GM19240 (cell line): ENCODE measurements at regions not wholly inside any gene's neighbourhood (a gene's known extent, or its start where the extent isn't known, plus 50 kb on each side); places are given as distances from the start of the nearest gene placed in this dataset.

ENCODE experiments used
- DNase-seq: peaks from one replicate; pipeline ENCODE4 v3.0.0; 2011; ENCODE audit warnings: low spot score; ENCODE audit not compliant: insufficient read length

DNA sequence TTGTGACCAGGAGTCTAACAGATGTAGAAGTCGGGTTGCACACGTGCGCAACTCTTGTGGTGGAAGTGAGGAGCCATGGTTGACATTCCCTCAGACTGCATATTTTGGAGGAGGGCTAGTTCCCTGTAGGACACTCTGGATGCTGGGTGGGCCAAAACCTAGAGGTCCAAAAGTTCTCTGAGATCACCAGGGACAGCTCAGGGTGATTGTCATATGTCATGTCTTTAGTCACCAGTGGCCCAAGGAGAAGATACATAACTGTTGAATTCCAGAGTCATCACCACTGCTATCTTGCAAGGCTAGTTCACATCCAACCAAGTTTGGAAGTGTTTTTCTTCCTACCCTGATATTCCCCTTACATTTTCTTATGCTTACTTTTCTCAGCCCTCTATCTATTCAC lies 95.2 kb upstream of the C3orf80 start:
- no peak for DNase-seq

DNA sequence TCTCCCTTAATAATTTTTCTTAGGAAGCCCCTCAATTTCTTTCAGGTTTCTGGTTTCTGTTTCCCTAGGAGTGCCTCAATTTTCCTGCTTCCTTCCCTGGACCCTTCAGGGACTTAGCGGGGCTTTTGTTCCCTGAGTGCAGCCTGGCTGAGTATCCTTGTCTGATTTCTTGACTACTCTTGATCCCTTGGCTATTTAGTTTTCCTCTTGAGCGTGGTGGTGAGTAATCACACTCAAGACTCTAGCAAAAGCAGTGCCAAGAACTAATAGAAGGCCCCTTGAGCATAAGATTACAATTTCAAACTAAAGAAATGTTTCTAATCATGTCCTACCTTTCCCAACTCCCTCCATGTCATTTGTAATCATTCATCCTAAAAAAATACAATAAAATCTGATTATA lies 94.3 kb upstream of the C3orf80 start:
- DNase-seq = no peak

DNA sequence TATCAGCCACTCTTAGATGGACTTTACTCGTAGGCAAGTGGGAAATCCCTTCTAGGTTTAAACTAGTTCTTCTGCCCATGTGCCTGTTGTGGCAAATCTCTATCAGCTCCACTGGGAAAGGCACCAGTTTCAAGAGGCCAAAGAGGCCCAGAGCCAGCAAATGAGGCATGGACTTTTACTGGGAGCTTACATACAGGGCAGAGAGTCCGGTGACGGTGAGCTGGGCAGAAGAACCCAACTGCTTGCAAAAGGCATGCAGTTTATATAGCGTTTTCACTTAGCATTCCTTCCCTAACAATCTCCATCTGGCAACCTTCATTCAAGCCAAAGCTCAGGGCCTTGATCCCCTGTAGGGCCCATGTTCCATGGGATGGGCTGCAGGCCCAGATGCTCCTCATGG lies 93.0 kb upstream of the C3orf80 start:
- DNase-seq = no peak

DNA sequence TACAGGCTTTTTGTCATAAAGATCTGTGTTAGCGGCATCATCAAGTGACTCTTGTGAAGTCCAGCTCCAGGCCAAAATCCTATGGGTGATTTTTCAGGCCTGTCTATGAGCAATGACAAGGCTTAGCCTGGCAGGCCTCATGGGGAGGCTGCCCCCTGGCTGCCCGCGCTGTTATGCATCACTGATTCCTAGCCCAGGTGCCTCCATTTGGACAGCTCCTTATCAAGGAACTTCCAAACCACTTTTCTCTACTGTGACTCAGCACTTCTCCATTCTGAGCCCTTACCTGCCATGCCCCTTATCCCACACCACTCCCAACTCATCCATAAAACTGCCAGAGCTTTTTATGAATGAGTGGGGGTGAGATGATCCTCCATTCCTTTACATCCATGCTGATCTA lies 91.5 kb upstream of the C3orf80 start:
- DNase-seq = no peak

DNA sequence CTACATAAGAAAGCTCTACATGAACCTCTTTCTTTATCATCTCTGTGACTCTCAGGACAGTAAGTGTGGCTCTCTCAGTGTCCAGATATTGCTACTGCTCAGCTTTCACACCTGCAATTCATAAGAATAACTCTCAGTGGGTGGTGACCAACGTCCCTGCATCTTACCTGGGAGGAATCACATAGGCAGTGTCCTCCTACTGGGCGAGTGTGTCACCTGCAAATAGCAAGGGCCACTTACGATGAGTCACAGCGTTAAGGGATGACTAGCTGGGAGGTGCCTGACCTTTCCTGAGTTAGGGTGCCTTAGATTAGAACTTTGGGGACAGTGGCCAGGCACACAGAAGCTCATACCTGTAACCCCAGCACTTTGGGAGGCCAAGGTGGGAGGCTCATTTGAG lies 90.8 kb upstream of the C3orf80 start:
- DNase-seq = no peak

DNA sequence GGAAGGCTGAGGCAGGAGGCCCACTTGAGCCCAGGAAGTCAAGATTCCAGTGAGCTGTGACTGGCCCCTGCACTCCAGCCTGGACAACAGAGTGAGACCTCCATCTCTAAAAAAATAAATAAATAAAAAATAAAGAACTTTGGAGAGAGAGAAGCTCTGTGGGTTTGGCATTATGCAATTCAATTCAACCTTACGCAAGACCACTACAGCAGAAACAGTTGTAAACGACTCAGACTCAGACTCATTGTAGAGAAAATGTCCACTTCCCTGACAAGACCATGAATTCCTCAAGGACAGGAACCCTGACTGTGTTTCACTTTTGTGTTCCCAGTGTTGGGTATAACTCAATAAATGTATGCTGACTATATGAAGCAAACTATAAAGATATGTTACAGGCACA lies 90.3 kb upstream of the C3orf80 start:
- DNase-seq = no peak

DNA sequence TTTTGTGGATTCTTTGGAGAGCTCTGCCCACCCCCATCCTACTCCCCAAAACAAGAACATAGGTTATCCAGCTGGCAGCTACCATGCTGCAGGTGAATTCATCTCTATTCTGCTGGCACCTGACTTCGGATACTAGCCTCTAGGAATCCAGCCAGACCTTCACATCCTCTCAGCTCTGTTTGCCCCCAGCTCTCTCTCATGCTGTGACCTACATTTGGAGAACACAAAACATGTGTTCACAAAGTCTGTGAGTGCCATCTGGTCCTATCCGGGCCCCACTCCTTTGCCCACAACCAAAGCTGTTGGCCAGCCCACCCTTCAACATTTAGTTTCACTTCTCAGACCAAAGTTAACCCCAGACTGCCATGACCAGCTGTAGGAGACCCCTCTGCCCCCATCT lies 89.4 kb upstream of the C3orf80 start:
- DNase-seq = no peak

DNA sequence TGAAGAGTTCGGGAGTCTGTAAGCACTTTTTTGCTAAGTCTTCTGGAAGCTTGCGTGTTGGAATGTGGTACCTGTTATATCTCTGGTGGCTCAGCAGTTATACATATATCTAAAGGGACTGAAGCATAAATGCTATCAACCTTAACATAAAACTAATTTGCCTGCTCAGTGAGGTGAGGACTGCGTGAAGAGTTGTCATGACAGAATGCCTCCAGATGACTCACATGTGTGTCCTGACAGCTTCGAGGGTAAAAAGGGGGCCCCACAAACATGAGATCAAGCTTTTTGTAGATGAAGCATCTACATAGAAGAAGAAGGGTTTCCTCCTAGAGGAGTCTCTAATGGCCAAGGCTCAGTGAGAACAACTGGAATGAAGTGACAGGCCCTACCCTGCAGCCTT lies 88.8 kb upstream of the C3orf80 start:
- no peak for DNase-seq

DNA sequence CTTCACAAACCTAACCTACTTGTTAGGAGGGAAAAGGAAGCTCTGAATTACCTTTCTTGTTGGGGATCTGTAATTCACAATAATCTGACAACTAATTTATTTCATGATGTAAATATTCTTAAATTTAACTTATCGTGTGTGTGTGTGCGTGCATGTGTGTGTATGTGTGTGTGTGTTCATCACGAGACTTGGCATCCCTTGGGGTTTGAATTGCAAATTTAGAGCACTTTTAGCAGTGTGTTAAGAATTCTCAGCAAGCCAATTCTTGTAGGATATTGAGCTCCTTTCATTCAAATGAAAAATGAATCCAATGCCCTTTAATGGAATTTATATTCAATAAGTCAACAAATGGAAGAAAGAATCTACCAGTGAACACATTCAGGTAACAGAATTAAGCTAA lies 85.9 kb upstream of the C3orf80 start:
- no peak for DNase-seq

DNA sequence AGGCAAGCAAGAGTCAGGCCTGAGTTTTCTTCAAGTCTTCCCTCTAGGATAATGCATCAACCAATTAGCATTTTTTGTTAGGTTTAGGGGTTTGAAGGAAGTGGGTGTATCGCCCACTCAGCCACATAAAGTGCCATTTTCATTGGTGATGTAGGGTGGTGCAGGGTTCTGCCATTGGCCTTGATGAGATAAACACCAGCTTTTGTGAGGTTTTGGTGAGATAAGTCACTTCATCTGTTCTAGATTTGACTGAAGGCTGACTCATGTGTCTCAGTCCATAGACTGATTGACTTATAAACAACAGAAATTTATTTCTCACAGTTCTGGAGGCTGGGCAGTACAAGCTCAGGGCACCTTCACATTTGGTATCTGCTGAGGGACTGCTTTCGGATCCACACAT lies 84.5 kb upstream of the C3orf80 start:
- DNase-seq = no peak

DNA sequence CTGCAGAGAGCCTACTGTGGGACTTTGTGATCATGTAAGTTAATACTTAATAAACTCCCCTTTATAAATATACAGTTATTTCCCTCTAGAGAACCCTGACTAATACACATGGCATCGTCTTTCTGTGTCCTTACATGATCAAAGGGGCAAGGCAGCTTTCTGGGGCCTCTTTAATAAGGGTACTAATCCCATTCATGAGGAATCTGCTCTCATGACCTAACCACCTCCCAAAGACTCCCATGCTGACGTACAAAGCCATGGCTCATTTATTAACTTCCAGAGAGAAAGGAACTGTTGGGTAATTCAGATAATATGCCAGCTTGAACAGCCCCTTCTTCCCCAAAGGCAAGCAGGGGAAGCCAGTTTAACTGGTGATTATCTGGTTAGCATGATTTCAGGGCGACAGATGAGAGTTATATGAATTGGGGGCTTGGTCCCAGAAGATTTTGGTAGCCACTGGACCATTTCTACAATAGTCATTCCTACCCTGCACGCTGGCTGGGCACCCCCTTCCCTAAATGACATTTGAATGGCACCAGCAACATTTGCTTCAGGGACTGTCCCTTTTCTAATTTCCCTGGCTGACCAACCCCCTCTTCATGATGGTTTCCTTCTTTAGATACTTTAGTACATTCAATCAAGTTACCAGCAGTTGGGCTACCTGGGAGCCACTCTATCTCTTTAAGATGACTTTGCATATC lies 83.6 kb upstream of the C3orf80 start:
- no peak for DNase-seq

DNA sequence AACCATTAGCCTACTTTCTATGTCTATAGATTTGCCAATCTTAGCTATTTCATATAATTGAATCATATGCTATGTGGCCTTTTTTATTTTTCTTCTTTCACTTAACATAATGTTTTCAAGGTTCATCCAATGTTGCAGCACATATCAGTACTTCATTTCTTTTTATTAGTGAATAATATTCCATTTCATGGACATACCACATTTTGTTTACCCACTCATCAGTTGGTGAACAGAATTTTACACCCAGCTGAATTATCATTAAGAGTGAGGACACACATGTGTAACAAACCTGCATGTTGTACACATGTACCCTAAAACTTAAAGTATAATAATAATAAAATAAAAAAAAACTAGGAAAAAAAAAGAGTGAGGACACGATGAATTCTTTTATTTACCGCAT lies 81.7 kb upstream of the C3orf80 start:
- no peak for DNase-seq

DNA sequence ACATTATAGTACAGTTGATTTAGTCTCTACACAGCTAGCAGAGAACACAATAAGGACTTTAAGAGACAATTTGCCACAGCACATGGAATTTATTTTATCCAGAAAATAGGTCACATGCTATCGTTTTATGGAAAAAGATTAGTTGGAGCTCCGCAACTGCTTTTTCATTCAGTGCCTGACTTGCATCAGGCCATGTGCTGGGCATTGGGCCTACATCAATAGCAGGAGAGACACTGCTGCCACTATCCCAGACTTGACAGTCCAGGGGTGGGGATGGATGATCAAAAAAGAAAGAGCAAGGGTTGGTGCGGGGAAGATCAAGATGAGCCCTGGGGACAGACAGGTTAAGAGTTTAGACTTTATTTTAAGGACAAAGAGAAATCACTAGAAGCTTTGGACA lies 75.2 kb upstream of the C3orf80 start:
- DNase-seq = no peak

DNA sequence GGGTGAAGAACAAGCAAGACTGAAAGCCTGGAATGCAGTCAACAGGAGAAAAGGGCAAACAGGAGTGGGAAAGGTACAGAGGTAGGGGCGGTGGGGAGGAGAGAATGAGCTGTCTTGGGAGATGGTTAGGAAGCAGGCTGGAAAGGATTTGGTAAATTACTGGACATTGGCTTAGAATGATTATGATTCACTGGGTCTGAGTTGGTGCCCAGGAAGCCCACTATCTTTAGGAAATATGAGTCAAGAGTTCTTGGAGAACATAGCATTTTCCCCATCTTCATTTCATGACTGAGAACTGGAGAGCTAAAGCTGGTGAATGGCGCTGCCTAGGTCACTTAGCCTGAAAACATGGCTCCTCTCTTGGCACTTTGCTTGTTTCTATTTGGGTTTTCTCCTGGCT lies 74.7 kb upstream of the C3orf80 start:
- DNase-seq = no peak

DNA sequence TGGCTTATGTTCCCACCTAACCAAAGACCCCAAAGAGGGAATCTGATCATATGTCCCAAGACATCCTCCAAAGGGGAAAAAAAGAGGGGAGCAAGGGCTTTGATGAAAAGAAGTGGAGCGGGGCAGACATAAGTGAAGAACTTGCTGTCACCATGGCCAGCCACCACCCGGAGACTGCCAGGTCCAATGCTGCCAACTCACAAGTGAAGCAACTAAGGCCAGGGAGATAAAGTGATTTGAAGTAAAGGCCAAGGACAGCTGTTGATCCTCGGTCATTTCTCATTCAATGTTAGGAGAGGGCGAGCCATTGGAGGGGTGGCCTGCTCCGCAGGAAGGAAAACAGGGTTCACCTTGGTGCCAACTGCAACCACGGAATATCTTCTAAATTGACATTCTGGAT lies 72.6 kb upstream of the C3orf80 start:
- DNase-seq = no peak

DNA sequence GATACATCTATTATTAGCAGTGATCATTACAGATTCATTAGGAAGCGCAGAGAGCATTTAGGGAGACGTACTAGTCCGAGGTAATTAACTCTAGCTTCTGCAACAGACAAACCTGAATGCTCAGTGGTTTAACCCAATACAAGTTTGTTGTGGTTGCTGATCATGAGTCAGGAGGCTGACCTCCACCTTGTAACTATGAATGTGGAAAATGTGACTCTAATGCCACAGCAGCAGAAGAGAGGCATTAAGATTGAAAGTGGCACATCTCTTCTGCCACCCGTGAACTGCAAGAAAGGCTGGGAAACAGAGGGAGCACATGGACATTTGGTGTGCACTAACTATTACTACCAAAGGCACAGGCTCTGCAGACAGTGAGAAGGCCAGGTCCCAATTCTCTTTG lies 71.2 kb upstream of the C3orf80 start:
- DNase-seq = no peak

DNA sequence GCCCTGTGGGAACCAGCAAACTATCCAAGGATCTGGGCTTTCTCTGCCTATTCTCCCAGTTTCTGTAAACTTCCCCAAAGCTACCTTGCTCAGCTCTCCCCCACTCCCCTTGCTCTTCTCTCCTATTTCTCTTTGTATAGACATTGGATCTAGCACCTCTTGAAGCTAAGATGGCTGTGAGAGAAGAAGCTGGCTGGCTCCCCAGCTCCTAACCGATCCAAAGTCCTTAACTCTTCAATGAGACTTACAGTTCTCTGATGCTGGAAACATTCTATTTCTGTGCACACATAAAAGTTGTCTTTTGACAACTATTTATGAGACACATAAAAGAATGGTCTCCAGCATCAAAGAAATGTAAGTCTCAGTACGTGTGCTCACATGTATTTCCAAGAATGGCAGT lies 70.6 kb upstream of the C3orf80 start:
- no peak for DNase-seq

DNA sequence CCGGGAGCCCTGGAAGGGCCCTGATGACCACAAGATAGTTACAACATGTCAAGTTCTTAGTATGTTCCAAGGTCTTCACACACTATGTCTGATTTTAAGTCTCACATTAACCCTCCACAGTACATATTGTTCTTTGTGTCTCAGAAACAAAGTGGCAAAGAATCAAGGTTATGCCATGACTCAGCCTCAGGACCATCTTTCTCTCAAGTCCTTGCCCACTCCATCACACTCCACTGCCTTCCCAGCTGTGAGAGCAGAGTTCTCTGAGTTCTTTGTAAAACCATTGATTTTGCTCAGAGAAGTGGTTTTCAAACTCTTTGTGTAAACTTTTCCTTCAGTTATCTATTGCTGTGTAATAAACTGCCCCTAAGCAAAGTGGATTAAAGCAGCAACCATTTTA lies 67.9 kb upstream of the C3orf80 start:
- no peak for DNase-seq

DNA sequence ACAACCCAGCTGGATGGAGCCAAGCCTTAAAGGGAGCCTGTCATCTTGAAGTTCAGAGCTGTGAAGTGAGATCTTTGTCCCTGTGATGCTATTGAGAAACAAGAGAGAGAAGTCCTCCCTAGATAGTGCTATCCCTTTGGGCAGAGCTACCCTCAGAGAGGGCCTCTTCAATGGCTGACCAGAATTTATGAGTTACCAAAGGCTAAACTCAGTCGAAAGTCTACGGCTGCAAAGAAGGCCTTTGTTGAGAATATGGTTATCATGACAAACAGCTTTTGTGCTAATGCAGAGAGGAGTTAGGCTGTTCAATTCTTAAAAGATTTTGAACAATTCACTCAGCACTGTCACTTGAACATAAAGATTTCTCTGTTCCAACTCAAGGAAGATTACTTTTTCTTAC lies 65.9 kb upstream of the C3orf80 start:
- DNase-seq = no peak

DNA sequence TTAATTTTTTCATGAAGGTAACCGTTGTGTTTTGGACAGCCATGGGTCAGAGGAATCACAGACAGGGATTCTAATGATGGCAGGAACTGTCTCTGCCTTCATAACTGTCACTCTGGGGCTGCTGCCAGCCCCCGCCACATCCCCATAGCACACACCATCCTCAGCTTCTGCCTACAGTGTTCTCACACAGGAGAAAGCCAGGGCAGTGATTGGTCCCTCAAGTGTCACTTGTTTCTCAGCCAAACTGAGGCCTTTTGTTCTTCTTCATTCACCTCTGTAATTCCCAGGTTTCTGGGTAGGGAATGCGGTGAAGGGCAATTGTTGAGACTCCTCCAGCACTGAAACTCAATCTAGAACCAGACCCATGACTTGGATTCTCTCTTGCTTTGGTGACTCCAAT lies 65.4 kb upstream of the C3orf80 start:
- DNase-seq = no peak

DNA sequence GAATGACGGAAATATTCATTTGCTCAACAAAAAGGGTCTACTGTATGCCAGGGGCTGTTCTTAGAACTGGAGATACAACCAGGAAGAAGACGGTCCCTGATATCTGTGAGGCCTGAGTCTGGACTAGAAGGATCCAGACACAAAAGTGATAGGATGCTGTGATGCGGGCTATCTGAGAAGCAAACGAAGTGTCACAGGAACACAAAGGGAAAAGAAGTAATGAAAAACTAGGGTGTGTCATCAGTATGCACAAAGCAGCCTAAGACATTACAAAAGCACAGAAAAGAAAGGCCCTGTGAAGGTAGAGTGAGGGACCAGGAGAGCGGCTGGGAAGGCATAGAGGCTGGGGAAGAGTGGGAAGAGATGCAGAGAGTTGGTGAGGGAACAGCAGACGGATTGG lies 63.3 kb upstream of the C3orf80 start:
- no peak for DNase-seq

DNA sequence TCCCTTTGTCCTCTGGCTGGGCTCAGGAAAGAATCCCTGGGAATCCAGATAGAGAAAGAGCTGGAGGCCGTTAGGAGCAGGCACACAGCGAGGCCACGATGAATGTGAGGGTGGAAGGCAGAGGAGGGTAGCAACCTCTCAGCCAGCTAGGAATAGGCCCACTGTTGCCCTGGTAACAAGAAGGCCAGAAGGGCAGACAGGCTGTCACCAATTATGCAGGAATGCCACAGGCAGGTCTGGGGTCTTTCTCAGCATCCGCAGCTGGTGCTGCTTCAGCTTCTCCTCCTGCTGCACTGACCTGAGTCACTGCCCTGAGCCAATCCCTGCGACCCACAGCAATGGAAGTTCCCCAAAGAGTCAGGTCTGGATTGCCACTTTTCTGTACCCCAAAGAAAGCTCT lies 62.8 kb upstream of the C3orf80 start:
- no peak for DNase-seq

DNA sequence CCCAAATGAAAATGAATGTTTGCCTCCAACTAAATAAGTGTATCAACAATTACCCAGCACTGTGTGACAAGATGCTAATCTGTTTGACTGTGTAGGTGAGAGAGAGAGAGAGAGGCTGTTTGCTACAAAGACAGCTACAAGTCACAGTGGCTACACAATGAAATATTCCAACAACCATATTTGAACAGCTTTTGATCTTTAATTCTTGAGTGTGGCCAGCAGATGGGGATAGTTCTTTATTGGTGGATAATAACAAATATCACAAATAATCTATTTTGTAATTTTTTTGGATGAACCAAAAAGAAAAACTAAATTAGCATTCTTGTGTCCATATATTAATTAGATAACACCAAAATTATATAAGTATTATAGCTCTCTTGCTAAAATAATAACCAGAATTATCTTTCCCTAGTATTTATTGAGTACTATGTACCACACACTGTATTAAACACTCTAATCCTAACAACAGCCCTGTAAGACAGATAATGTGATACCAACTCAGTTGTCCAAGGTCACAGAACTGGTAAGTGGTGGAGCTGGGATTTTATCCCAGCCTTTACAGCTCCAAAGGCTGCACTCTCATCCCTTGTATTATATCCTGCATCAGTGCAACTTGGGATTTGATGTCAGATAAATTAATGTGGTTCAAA lies 61.9 kb upstream of the C3orf80 start:
- DNase-seq = no peak

DNA sequence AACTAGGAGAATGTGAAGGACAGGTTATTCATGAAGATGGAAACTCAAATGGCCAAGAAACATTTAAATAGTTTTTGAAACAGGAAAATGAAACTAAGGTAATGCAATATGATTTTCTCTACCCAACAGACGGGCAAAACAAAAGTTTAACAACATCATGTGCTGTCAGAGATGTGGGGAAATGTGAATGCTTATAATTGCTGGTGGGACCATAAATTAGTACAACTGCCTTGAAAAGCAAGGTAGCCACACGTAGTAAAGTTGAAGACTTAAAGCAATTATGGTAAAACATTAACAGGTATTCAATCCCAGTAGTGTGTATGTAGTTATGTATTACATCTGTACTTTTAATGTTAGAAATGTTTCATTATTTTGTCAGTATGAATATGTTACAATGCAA lies 57.0 kb upstream of the C3orf80 start:
- DNase-seq = no peak
